ENCODE measurements at regions not wholly inside any gene's neighbourhood (a gene's known extent, or its start where the extent isn't known, plus 50 kb on each side); places are given as distances from the start of the nearest gene placed in this dataset.

- no peak for TF ChIP-seq CTCF (IDR thresholded peaks at IDR 0.05)
- no peak for TF ChIP-seq POLR2A (IDR thresholded peaks at IDR 0.05)
Measured at GRCh38 chr1:188164459-188164858, 1335.7 kb downstream of the PLA2G4A start.
